ENCODE measurements at regions not wholly inside any gene's neighbourhood (a gene's known extent, or its start where the extent isn't known, plus 50 kb on each side); places are given as distances from the start of the nearest gene placed in this dataset.
"Not testable (repeated sequence)": the region's sequence is repeated elsewhere in the genome, so short reads cannot be mapped to it uniquely, and the experiment has no call there.

DNA sequence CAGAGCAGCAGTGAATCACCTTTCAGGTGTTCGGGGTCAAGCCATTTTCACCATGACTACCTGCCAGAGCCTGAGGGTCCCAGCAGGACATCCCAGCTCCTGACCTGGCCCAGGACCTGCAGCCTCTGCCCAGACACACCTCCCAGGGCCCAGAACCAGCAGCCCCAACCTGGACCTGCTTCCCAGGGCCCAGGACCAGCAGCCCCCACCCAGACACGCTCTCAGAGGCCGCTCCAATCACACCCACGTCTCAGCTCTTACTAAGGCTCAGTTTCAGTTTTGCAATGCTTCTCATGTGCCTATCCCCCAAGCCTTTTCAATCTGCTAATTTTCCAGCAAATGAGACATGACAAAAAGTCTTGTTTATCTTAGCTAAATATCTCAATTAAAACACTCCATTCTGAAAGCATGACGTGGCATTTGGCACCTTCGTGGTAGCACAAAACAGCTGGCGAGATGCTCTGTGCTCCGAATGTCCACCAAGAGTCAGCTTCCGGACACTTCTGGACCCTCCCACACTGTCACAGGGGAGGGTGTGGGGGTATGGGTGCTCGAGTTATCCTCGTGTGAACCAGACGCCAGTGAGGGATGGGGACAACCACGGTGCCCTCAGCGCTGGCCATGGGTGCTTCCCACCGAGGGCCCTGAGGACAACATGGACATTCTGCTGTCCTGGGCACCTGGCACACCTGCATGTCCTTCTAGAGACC, 253.2 kb downstream of the DLL1 start:
- H3K4me3 ChIP-seq: peak overlapping the region in 1 of 4 donors; percentile 12
- peak overlapping the region; percentile 54 to 87 (median 66) for H3K27ac ChIP-seq
- no peak for DNase-seq
- H3K27me3 ChIP-seq: peaks cover 0 to 27% (median 0%) of the 10 kb centered on the region in 4 donors
- H3K4me1 ChIP-seq: peaks cover 0 to 16% (median 6%) of the 10 kb centered on the region in 3 donors
- H3K9me3 ChIP-seq: peaks cover 0 to 8% (median 3%) of the 10 kb centered on the region in 3 donors
- TF ChIP-seq, protein P1, sequence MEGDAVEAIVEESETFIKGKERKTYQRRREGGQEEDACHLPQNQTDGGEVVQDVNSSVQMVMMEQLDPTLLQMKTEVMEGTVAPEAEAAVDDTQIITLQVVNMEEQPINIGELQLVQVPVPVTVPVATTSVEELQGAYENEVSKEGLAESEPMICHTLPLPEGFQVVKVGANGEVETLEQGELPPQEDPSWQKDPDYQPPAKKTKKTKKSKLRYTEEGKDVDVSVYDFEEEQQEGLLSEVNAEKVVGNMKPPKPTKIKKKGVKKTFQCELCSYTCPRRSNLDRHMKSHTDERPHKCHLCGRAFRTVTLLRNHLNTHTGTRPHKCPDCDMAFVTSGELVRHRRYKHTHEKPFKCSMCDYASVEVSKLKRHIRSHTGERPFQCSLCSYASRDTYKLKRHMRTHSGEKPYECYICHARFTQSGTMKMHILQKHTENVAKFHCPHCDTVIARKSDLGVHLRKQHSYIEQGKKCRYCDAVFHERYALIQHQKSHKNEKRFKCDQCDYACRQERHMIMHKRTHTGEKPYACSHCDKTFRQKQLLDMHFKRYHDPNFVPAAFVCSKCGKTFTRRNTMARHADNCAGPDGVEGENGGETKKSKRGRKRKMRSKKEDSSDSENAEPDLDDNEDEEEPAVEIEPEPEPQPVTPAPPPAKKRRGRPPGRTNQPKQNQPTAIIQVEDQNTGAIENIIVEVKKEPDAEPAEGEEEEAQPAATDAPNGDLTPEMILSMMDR (IDR thresholded peaks at IDR 0.05): no peak
- TF ChIP-seq POLR2A (IDR thresholded peaks at IDR 0.05): no peak
- no peaks in the 10 kb centered on the region for H3K36me3 ChIP-seq
- intact Hi-C loops (cut with DNase I): no loop called here
- WGBS, 2 donors: 47 to 86% methylated on average over 5 to 11 of the region's 15 CpGs

DNA sequence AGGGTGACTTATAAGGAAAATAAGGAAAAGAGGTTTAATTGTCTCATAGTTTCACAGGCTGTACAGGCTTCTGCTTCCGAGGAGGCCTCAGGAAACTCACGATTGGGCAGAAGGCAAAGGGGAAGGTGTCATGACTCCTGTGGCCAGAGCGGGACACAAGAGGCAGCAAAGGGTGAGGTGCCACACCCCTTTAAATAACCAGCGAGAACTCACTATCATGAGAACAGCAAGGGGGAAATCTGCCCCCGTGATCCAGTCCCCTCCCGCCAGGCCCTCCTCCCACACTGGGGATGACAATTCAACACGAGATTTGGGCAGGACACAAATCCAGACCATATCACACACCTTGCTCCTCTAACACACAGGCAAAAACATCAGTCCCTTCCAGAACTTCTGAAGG, 254.0 kb downstream of the DLL1 start:
- intact Hi-C loops (cut with DNase I): no loop called here
- Histone ChIP-seq H3K36me3 (no peaks in the 10 kb centered on the region), H3K27ac (peak overlapping the region in 3 of 4 donors; percentile 57 to 87 (median 74)), H3K27me3 (peaks cover 0 to 34% (median 0%) of the 10 kb centered on the region in 4 donors), H3K9me3 (peaks cover 0 to 8% (median 3%) of the 10 kb centered on the region in 3 donors), H3K4me1 (peaks cover 0 to 19% (median 6%) of the 10 kb centered on the region in 3 donors), H3K4me3 (no peak overlapping the region)
- TF ChIP-seq, protein P1 (IDR thresholded peaks at IDR 0.05): no peak
- TF ChIP-seq POLR2A (IDR thresholded peaks at IDR 0.05): no peak
- no peak for DNase-seq
- WGBS, 2 donors: 74 to 75% methylated on average over 6 to 7 of the region's 7 CpGs

DNA sequence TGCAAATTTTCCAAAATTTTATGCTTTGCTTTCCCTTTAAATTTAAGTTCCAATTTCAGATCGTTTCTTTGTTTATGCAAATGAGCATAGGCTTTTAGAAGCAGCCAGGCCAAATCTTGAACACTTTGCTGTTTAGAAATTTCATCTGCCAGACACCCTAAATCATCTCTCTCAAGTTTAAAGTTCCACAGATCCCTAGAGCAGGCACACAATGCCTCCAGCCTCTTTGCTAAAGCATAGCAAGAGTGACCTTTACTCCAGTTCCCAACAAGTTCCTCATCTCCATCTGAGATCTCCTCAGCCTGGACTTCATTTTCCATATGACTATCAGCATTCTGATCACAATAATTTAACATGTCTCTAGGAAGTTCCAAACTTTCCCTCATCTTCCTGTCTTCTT, 254.5 kb downstream of the DLL1 start:
- H3K4me3 ChIP-seq; H3K36me3 ChIP-seq; intact Hi-C loops (cut with DNase I); H3K9me3 ChIP-seq; DNase-seq: not testable (repeated sequence)
- WGBS, 2 donors: 13% methylated on average over 1 of the region's 1 CpG
- Histone ChIP-seq H3K27ac (peak overlapping the region in 1 of 4 donors; percentile 87), H3K4me1 (peaks cover 0 to 22% (median 6%) of the 10 kb centered on the region in 3 donors), H3K27me3 (peaks cover 0 to 40% (median 0%) of the 10 kb centered on the region in 4 donors)

DNA sequence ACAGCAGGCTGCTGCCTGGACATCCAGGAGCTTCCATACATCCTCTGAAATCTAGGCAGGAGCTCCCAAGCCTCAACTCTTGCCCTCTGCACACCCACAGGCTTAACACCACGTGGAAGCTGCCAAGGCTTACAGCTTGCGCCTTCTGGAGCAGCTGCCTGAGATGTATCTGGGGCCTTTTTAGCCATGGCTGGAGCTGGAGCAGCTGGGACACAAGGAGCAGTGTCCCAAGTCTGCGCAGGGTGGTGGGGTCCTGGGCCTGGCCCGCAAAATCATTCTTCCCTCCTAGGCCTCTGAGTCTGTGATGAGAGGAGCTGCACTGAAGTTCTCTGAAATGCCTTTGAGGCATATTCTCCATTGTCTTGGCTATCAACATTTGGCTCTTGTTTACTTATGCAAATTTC, 255.0 kb downstream of the DLL1 start:
- H3K4me3 ChIP-seq: no peak overlapping the region
- H3K27me3 ChIP-seq: peaks cover 0 to 44% (median 0%) of the 10 kb centered on the region in 4 donors
- WGBS, 2 donors: 93 to 100% methylated on average over 2 of the region's 4 CpGs
- no peaks in the 10 kb centered on the region for H3K36me3 ChIP-seq
- peaks cover 0 to 8% (median 3%) of the 10 kb centered on the region in 3 donors for H3K9me3 ChIP-seq
- DNase-seq: no peak
- no peak overlapping the region for H3K27ac ChIP-seq
- intact Hi-C loops (cut with DNase I): no loop called here
- H3K4me1 ChIP-seq: peaks cover under 1 to 27% (median 6%) of the 10 kb centered on the region in 3 donors
- TF ChIP-seq, protein P1 (IDR thresholded peaks at IDR 0.05): no peak
- TF ChIP-seq POLR2A (IDR thresholded peaks at IDR 0.05): no peak

DNA sequence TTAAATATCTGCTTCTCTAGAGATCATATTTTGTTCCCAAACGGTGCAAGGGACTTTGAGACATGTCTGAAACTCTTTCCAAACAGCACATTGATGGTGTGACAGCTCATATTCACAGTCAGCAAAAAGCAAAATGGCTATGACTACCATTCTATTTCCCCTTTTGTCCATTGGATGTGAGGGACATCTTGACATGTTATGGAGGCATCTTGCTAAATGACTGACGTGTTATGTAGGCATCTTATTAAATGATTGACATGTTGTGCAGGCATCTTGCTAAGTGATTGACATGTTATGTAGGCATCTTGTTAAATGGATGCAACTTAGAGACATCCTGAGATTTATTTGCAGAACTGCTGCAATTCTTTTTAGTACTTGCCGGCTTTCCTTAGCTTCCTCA, 255.8 kb downstream of the DLL1 start:
- intact Hi-C loops (cut with DNase I): no loop called here
- H3K27me3 ChIP-seq: peaks cover 0 to 49% (median 0%) of the 10 kb centered on the region in 4 donors
- peaks cover 0 to 8% (median 3%) of the 10 kb centered on the region in 3 donors for H3K9me3 ChIP-seq
- H3K27ac ChIP-seq: no peak overlapping the region
- H3K36me3 ChIP-seq: no peaks in the 10 kb centered on the region
- peaks cover 4 to 34% (median 11%) of the 10 kb centered on the region in 3 donors for H3K4me1 ChIP-seq
- TF ChIP-seq, protein P1 (IDR thresholded peaks at IDR 0.05): no peak
- no peak for TF ChIP-seq POLR2A (IDR thresholded peaks at IDR 0.05)
- no peak overlapping the region for H3K4me3 ChIP-seq
- no peak for DNase-seq
- 83 to 90% methylated on average over 3 of the region's 3 CpGs for WGBS, 2 donors
